ENCODE measurements at regions not wholly inside any gene's neighbourhood (a gene's known extent, or its start where the extent isn't known, plus 50 kb on each side); places are given as distances from the start of the nearest gene placed in this dataset.

GRCh38 chr11:10641912-10642697, 51.5 kb downstream of the IRAG1 start:
- DNase-seq (ENCODE audit: low spot score in 2 of 2), result no peak
- no peaks in the 10 kb centered on the region for H3K27me3 ChIP-seq (ENCODE audit: low read depth)
- no peaks in the 10 kb centered on the region for H3K36me3 ChIP-seq (replicated peaks)
- in situ Hi-C loops (cut with MboI; ENCODE audit: low sequenced_read_pairs), result no loop called here
- no peak overlapping the region for H3K4me3 ChIP-seq
- no peaks in the 10 kb centered on the region for H3K9me3 ChIP-seq
- H3K4me1 ChIP-seq, result no peaks in the 10 kb centered on the region

- no peaks in the 10 kb centered on the region for H3K27me3 ChIP-seq (ENCODE audit: low read depth)
- in situ Hi-C loops (cut with MboI; ENCODE audit: low sequenced_read_pairs), result no loop called here
- H3K9me3 ChIP-seq, result no peaks in the 10 kb centered on the region
- H3K4me3 ChIP-seq, result no peak overlapping the region
- no peaks in the 10 kb centered on the region for H3K4me1 ChIP-seq
- no peaks in the 10 kb centered on the region for H3K36me3 ChIP-seq (replicated peaks)
- no peak for DNase-seq (ENCODE audit: low spot score in 2 of 2)
Observed at GRCh38 chr11:10641177-10641911, 52.2 kb downstream of the IRAG1 start.

DNA sequence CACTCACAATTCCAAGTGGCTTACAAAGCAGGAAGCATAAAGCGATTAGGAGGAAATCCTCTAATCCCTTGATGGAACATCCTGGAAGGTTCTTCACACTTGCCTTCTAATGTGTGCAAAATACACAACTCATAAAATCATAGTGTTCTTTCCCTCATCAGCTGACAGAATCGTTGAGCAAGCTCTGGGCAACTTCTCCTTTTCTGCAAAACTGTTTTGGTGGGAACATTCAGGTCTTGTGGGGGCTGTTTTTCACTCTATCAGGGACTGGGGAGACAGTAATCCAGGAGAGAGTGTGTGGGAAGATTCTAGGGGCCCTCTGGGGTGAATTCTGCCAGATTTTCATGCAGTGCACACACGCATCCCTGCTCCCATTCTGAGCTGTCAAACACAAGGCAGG, 53.2 kb downstream of the IRAG1 start:
- in situ Hi-C loops (cut with MboI; ENCODE audit: low sequenced_read_pairs), result no loop called here
- no peaks in the 10 kb centered on the region for H3K27me3 ChIP-seq (ENCODE audit: low read depth)
- H3K36me3 ChIP-seq (replicated peaks), result no peaks in the 10 kb centered on the region
- no peak for DNase-seq (ENCODE audit: low spot score in 2 of 2)
- H3K4me1 ChIP-seq, result no peaks in the 10 kb centered on the region
- no peaks in the 10 kb centered on the region for H3K9me3 ChIP-seq
- H3K4me3 ChIP-seq, result no peak overlapping the region

DNA sequence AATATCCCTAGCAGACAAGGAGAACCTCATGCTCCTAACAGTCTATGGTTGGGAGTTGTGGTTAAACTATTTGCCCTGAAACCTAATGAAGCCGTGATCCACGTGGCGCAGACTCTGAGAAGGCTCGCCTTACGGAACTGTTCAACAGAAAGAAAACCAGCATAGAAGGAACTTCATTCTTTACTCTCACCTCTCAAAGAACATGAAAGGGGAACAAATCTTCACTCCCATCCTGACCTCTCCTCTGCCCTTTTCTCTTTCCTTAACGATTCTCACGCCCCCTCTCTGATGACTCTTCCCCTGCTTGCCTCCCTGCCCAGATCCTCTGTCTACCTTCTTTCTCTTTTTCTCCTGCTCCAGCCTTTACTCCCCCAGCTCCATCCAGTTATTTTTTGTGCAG, 54.2 kb downstream of the IRAG1 start:
- Histone ChIP-seq H3K27me3 (ENCODE audit: low read depth) (no peaks in the 10 kb centered on the region), H3K36me3 (replicated peaks) (no peaks in the 10 kb centered on the region), H3K4me3 (no peak overlapping the region), H3K9me3 (no peaks in the 10 kb centered on the region), H3K4me1 (no peaks in the 10 kb centered on the region)
- DNase-seq (ENCODE audit: low spot score in 2 of 2), result no peak
- in situ Hi-C loops (cut with MboI; ENCODE audit: low sequenced_read_pairs), result no loop called here

DNA sequence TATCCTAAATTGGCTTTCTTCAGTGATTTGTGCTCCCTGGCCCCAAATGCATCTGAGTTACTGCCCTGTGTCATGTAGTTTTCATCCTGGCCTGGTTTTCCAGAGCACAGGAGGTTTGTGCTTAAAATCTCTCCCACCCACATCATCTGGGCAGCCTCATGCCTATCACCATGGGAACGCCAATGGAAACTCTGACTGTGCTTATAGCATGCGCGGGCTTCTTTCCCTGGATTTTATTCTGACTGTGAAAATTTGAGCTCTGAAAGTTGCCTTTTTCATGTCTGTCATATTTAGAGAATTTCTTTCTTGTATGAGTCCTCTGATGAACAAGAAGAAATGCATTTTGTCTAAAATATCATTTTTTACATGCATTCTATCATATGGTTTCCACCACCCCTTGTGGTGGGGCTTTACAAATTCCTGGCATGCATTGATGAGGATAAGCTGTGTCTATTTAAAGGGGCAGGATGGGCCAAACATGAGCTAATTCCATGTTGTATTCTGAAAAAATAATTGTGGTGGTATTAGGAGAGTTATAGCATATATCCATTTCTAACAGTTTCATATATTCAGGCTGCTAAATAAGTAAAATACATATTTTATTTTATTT, 55.1 kb downstream of the IRAG1 start:
- in situ Hi-C loops (cut with MboI; ENCODE audit: low sequenced_read_pairs), result no loop called here
- Histone ChIP-seq H3K27me3 (ENCODE audit: low read depth) (no peaks in the 10 kb centered on the region), H3K9me3 (no peaks in the 10 kb centered on the region), H3K36me3 (replicated peaks) (no peaks in the 10 kb centered on the region), H3K4me1 (no peaks in the 10 kb centered on the region), H3K4me3 (no peak overlapping the region)
- DNase-seq (ENCODE audit: low spot score in 2 of 2), result no peak

DNA sequence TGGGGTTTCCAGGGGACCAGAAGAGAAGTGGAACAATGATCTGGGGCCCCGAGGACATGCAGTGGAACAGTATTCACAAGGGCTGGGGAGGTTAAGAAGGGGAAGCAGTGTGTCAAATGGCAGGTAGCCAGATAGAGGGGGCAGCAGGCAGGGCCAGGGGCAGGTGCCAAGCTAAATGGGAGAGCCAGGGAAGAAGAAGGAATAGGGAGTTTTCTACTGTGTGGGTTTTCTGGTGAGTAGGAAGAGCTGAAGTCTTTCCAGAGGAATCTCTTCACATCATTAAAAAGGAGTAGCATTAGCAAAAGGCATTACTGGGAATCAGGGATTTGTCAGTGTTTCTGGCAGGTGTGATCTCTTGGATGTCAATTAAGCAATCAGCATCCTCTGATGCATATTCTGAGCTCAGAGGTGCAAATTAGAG, 55.8 kb downstream of the IRAG1 start:
- DNase-seq (ENCODE audit: low spot score in 2 of 2), result no peak
- Histone ChIP-seq H3K9me3 (no peaks in the 10 kb centered on the region), H3K4me1 (no peaks in the 10 kb centered on the region), H3K36me3 (replicated peaks) (no peaks in the 10 kb centered on the region), H3K4me3 (no peak overlapping the region), H3K27me3 (ENCODE audit: low read depth) (no peaks in the 10 kb centered on the region)
- in situ Hi-C loops (cut with MboI; ENCODE audit: low sequenced_read_pairs), result no loop called here

GRCh38 chr11:10634407-10634806, 59.1 kb downstream of the IRAG1 start:
- Histone ChIP-seq H3K27me3 (ENCODE audit: low read depth) (no peaks in the 10 kb centered on the region), H3K4me3 (no peak overlapping the region), H3K36me3 (replicated peaks) (no peaks in the 10 kb centered on the region), H3K9me3 (no peaks in the 10 kb centered on the region), H3K4me1 (no peaks in the 10 kb centered on the region)
- in situ Hi-C loops (cut with MboI; ENCODE audit: low sequenced_read_pairs), result no loop called here
- no peak for DNase-seq (ENCODE audit: low spot score in 2 of 2)

DNA sequence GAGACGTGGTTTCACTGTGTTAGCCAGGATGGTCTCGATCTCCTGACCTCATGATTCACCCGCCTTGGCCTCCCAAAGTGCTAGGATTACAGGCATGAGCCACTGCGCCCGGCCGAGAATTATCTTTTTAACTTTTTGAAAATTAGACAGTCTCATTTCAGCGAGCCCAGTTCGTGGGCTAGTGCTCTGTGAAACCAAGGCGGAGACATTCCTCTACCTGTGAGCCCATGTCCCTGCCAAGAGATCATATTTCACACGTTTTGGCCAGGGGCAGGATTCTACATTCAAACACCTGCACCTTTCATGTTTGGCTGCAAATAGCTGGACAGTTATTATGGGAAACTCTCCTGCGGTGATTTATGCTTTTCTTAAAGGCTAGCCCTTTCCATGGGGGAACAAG, 60.3 kb downstream of the IRAG1 start:
- no peak for DNase-seq (ENCODE audit: low spot score in 2 of 2)
- H3K4me1 ChIP-seq, result no peaks in the 10 kb centered on the region
- in situ Hi-C loops (cut with MboI; ENCODE audit: low sequenced_read_pairs), result no loop called here

DNA sequence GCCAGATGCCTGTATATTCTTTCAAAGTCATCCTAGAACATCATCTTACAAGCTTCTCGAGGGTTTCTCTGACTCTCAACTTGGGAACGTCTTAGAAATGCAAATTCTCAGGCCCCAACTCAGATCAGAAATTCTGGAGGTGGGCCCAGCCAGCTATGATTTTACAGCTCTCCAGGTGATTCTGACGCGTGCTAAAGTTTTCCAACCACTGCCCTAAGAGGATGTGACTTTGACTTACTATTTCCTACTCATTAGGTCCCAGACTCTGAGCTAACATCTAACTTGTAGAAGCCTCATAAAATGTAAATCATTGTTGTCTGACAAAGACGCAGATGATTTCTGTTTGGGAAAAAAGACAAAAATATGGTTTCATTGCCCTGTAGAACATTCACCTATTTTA, 61.1 kb downstream of the IRAG1 start:
- Histone ChIP-seq H3K4me3 (no peak overlapping the region), H3K27me3 (ENCODE audit: low read depth) (no peaks in the 10 kb centered on the region), H3K4me1 (no peaks in the 10 kb centered on the region), H3K36me3 (replicated peaks) (no peaks in the 10 kb centered on the region), H3K9me3 (no peaks in the 10 kb centered on the region)
- in situ Hi-C loops (cut with MboI; ENCODE audit: low sequenced_read_pairs), result no loop called here
- DNase-seq (ENCODE audit: low spot score in 2 of 2), result no peak

More for the DNA sequence above, 60.3 kb downstream of the IRAG1 start:
- Histone ChIP-seq H3K9me3 (no peaks in the 10 kb centered on the region), H3K36me3 (replicated peaks) (no peaks in the 10 kb centered on the region), H3K4me3 (no peak overlapping the region), H3K27me3 (ENCODE audit: low read depth) (no peaks in the 10 kb centered on the region)

DNA sequence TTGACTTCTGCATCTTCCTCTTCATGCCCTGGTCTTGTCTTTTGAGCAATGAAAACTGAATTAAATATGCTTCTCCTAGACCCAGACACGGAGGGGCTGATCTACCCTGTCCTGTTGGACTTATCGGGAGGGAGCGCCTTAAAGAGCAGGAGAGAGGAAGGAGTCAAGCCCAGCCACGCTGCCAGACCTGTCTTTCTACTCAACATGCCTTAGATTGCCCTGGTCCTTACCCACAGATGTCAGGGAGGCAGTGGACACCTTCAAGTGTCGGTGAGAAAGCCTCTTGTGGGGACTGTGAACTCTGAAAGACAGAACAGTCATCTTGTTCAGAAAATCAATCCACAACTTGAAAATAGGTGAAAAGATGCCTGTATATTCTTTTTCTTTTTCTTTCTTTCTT, 61.8 kb downstream of the IRAG1 start:
- Histone ChIP-seq H3K4me3 (no peak overlapping the region), H3K27me3 (ENCODE audit: low read depth) (no peaks in the 10 kb centered on the region), H3K36me3 (replicated peaks) (no peaks in the 10 kb centered on the region), H3K4me1 (no peaks in the 10 kb centered on the region), H3K9me3 (no peaks in the 10 kb centered on the region)
- no peak for DNase-seq (ENCODE audit: low spot score in 2 of 2)
- in situ Hi-C loops (cut with MboI; ENCODE audit: low sequenced_read_pairs), result no loop called here

DNA sequence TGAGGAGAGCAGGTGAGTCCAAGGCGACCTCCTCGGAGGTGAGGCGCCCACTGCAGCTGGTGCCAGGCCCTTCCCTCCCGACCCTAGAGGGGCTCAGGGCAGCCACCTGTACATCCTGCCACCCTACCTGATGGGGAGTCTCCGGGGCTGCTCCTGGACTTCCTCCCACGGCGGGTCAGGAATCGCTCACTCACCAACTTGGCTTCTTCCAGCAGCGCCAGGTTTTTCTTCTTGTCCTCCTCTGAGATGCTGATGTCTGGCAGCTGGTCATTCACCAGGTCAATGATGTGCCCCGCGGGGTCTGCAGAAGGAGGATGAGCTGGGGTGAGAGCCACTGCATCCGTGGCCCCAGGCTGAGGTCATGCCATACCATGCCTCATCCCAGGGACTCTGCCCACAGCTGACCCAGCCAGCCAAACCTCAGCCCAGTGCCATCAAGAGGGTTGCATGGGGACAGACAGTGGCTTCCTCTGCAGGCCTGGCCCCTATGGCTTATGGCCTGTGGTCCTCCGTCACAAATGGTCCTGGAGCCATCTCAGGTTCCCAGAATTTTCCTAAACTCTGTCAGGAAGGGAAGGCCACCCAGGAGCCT, 61.0 kb upstream of the LYVE1 start:
- H3K27me3 ChIP-seq (ENCODE audit: low read depth), result no peaks in the 10 kb centered on the region
- no peaks in the 10 kb centered on the region for H3K36me3 ChIP-seq (replicated peaks)
- H3K9me3 ChIP-seq, result no peaks in the 10 kb centered on the region
- in situ Hi-C loops (cut with MboI; ENCODE audit: low sequenced_read_pairs), result no loop called here
- DNase-seq (ENCODE audit: low spot score in 2 of 2), result no peak
- H3K4me3 ChIP-seq, result no peak overlapping the region
- H3K4me1 ChIP-seq, result no peaks in the 10 kb centered on the region

DNA sequence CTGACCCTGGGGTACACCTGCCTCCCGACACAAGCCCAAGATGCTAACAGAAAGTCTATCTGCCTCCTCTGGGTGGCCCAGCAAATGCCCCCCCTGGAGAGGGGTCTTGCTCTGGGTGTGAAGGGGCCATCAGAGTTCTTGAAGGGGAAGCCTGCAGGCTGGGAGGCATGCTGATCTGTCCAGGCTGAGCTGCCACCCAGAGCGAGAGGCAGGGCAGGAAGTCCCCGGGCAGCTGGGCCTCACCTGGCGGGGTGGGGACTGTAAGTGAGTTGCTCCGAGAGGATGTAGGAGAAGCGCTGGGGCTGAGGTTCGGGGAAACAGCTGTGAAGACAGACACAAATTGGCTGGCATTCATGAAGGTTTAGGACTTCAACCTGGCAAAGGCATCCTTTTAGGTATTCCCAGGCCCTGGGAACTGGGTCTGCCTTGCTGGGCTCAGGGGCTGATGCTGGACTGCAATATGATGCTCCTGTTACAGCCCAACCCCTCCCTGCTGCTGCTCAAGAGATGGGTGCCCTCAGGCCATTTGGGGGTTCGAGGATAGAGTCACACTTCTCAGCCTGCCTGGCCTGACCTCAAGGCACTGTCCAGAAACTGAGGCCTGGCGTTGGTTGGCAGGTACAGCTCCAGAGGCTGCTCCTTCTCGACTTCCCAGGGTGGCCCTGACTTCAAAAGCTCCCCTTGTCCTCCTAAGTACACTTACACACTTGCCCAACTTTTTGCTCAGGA, 60.2 kb upstream of the LYVE1 start:
- H3K27me3 ChIP-seq (ENCODE audit: low read depth), result no peaks in the 10 kb centered on the region
- H3K4me1 ChIP-seq, result no peaks in the 10 kb centered on the region
- no peak for DNase-seq (ENCODE audit: low spot score in 2 of 2)
- H3K9me3 ChIP-seq, result no peaks in the 10 kb centered on the region
- in situ Hi-C loops (cut with MboI; ENCODE audit: low sequenced_read_pairs), result no loop called here
- H3K4me3 ChIP-seq, result no peak overlapping the region
- no peaks in the 10 kb centered on the region for H3K36me3 ChIP-seq (replicated peaks)

- Histone ChIP-seq H3K4me3 (no peak overlapping the region), H3K27me3 (ENCODE audit: low read depth) (no peaks in the 10 kb centered on the region), H3K4me1 (no peaks in the 10 kb centered on the region), H3K36me3 (replicated peaks) (no peaks in the 10 kb centered on the region), H3K9me3 (no peaks in the 10 kb centered on the region)
- no peak for DNase-seq (ENCODE audit: low spot score in 2 of 2)
- in situ Hi-C loops (cut with MboI; ENCODE audit: low sequenced_read_pairs), result no loop called here
Observed at GRCh38 chr11:10627816-10628215, 59.4 kb upstream of the LYVE1 start.

All from HAP-1 (cell line).